Nephron (organoid): ENCODE measurements at regions not wholly inside any gene's neighbourhood (a gene's known extent, or its start where the extent isn't known, plus 50 kb on each side); places are given as distances from the start of the nearest gene placed in this dataset.

ENCODE experiments used
- H3K27ac Mint-ChIP-seq, 3 experiments: 2 replicates each; pipeline ENCODE4 v1.8.0; 2020; ENCODE audit warnings: mixed read lengths in 3 of 3, mild to moderate bottlenecking in 2 of 3, moderate library complexity in 1 of 3
- H3K27me3 Mint-ChIP-seq: 2 replicates; pipeline ENCODE4 v1.8.0; 2021; ENCODE audit warnings: low read depth, mild to moderate bottlenecking, moderate library complexity, mixed read lengths
- H3K36me3 Mint-ChIP-seq: 2 replicates; pipeline ENCODE4 v1.8.0; 2020; ENCODE audit warnings: low read depth, mixed read lengths
- H3K4me1 Mint-ChIP-seq: 2 replicates; pipeline ENCODE4 v1.8.0; 2020; ENCODE audit warnings: mixed read lengths
- H3K4me3 Mint-ChIP-seq, 3 experiments: 2 replicates each; pipeline ENCODE4 v1.8.0; 2020; ENCODE audit warnings: mild to moderate bottlenecking in 3 of 3, mixed read lengths in 3 of 3, moderate library complexity in 2 of 3
- H3K9me3 Mint-ChIP-seq: 2 replicates; pipeline ENCODE4 v1.8.0; 2020; ENCODE audit warnings: mixed read lengths
- TF ChIP-seq, protein P1 (sequence below), 3 experiments: fragments of 200-600 bp; sonication (generic); IDR thresholded peaks; one replicate each; pipeline ENCODE4 v1.5.0; 2021; ENCODE audit warnings: antibody characterized with exemption in 3 of 3; ENCODE audit not compliant: unreplicated experiment in 3 of 3

- no peaks in the 10 kb centered on the region for H3K36me3 Mint-ChIP-seq
- H3K9me3 Mint-ChIP-seq = peaks cover 2% of the 10 kb centered on the region
- TF ChIP-seq, protein P1, sequence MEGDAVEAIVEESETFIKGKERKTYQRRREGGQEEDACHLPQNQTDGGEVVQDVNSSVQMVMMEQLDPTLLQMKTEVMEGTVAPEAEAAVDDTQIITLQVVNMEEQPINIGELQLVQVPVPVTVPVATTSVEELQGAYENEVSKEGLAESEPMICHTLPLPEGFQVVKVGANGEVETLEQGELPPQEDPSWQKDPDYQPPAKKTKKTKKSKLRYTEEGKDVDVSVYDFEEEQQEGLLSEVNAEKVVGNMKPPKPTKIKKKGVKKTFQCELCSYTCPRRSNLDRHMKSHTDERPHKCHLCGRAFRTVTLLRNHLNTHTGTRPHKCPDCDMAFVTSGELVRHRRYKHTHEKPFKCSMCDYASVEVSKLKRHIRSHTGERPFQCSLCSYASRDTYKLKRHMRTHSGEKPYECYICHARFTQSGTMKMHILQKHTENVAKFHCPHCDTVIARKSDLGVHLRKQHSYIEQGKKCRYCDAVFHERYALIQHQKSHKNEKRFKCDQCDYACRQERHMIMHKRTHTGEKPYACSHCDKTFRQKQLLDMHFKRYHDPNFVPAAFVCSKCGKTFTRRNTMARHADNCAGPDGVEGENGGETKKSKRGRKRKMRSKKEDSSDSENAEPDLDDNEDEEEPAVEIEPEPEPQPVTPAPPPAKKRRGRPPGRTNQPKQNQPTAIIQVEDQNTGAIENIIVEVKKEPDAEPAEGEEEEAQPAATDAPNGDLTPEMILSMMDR (IDR thresholded peaks at IDR 0.05; ENCODE audit: unreplicated experiment in 3 of 3) = no peak
- H3K4me1 Mint-ChIP-seq = no peaks in the 10 kb centered on the region
- no peak overlapping the region for H3K27ac Mint-ChIP-seq
- H3K27me3 Mint-ChIP-seq = peaks cover 4% of the 10 kb centered on the region
- no peak overlapping the region for H3K4me3 Mint-ChIP-seq
These were observed 144.8 kb upstream of the CXorf66 start for GRCh38 chrX:140110081-140110650.

DNA sequence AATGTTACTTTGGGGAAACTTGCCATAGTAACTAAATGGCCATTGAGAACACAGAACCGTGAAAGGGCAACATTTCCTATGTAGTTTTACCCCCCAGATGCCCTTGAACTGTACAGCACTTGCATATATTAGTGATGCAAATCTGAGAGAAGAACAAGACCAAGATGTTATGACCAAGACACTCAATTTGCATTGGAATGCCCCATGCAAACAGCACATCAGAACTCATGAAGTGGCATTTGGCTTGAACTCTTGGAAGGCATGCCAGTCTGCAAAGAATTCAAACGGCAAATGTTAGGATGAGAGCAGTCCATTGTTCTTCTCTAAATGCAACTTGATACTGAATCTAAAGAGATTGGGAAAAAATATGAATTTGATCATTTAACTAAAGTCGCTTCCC, 139.4 kb upstream of the CXorf66 start:
- no peaks in the 10 kb centered on the region for H3K9me3 Mint-ChIP-seq
- H3K36me3 Mint-ChIP-seq = no peaks in the 10 kb centered on the region
- H3K27ac Mint-ChIP-seq = no peak overlapping the region
- no peak overlapping the region for H3K4me3 Mint-ChIP-seq
- TF ChIP-seq, protein P1 (IDR thresholded peaks at IDR 0.05; ENCODE audit: unreplicated experiment in 3 of 3) = no peak
- no peaks in the 10 kb centered on the region for H3K4me1 Mint-ChIP-seq
- no peaks in the 10 kb centered on the region for H3K27me3 Mint-ChIP-seq

- Mint-ChIP-seq H3K9me3 (no peaks in the 10 kb centered on the region), H3K4me3 (no peak overlapping the region), H3K4me1 (no peaks in the 10 kb centered on the region), H3K27me3 (peaks cover 23% of the 10 kb centered on the region), H3K27ac (no peak overlapping the region), H3K36me3 (no peaks in the 10 kb centered on the region)
- TF ChIP-seq, protein P1 (IDR thresholded peaks at IDR 0.05; ENCODE audit: unreplicated experiment in 3 of 3) = no peak
These were observed 133.9 kb upstream of the CXorf66 start for GRCh38 chrX:140099221-140099620.

DNA sequence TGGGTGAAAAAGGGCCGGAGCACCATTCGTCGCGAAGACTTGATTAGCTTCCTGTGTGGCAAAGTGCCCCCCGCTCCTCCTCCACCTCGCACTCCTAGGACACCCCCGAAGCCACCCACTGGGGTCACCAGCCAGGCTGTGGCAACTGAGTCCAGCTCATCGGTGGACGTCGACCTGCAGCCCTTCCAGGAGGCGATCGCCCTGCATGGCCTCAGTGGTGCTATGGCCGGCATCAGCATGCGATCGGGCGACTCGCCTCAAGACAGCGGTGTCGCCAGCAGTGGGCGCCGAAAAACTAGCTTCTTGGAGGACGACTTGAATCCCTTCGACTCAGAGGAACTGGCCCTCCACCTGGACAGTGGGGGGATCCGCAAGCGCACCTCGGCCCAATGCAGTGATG, 126.8 kb upstream of the CXorf66 start:
- TF ChIP-seq, protein P1 (IDR thresholded peaks at IDR 0.05; ENCODE audit: unreplicated experiment in 3 of 3) = no peak
- Mint-ChIP-seq H3K36me3 (no peaks in the 10 kb centered on the region), H3K4me1 (no peaks in the 10 kb centered on the region), H3K4me3 (peak overlapping the region; percentile 14 to 74 (median 60)), H3K27ac (no peak overlapping the region), H3K9me3 (no peaks in the 10 kb centered on the region), H3K27me3 (peaks cover 55% of the 10 kb centered on the region)

DNA sequence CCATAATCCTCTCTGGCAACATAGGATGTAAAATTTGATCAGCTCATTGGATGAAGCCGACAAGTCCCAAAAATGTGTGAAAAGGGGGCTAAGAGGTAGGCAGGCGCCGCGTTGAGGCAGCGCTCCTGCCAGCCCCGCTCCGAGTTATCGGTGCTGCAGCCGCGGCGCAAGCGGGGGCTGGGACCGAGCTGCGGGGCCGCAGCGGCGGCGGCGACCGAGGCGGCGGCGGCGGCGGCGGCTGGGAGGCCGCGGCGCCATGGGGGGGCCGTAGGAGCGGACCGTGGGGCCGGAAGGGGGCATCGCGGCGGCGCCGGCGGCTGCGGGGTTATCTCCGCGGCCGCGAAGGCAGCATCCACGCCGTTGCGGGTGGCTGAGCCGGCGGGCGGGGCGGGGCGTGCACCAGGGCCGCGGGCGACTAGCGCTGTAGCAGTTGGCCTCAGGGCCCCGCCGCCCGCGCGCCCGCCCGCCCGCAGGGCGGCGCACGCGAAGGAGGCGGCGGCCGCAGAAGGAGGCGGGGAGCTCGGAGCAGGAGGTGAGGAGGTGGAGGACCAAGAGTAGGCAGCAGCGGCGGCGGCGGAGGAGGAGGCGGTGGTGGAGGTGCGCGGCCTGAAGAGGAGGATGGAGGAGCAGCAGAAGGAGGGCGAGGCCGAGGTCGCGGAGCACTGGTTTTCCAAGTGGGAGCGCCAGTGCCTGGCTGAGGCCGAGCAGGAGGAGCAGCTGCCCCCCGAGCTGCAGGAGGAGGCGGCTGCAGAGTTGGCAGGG, 126.0 kb upstream of the CXorf66 start:
- H3K9me3 Mint-ChIP-seq = no peaks in the 10 kb centered on the region
- H3K27ac Mint-ChIP-seq = no peak overlapping the region
- H3K4me1 Mint-ChIP-seq = no peaks in the 10 kb centered on the region
- no peaks in the 10 kb centered on the region for H3K36me3 Mint-ChIP-seq
- peaks cover 55% of the 10 kb centered on the region for H3K27me3 Mint-ChIP-seq
- TF ChIP-seq, protein P1 (IDR thresholded peaks at IDR 0.05; ENCODE audit: unreplicated experiment in 3 of 3) = no peak
- peak overlapping the region; percentile 67 to 79 (median 74) for H3K4me3 Mint-ChIP-seq

DNA sequence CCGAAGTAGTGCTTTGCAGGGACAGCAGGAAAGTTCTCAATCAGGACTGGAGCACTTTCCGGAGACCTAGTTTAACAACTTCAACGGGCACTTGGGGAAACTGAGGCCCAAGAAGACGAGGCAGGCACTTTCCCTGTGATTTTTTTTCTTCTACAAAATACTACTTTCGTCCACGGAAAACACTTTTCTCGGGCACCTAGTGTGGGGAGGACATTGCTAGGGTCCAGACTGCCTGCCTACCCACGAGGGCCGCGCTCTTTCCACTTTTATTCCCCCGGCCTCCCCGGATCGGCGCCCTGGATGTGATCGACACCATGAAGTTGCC, 125.4 kb upstream of the CXorf66 start:
- Mint-ChIP-seq H3K27me3 (peaks cover 53% of the 10 kb centered on the region), H3K36me3 (no peaks in the 10 kb centered on the region), H3K9me3 (no peaks in the 10 kb centered on the region), H3K4me1 (no peaks in the 10 kb centered on the region), H3K27ac (no peak overlapping the region), H3K4me3 (peak overlapping the region; percentile 67 to 79 (median 74))
- TF ChIP-seq, protein P1 (IDR thresholded peaks at IDR 0.05; ENCODE audit: unreplicated experiment in 3 of 3) = no peak
